ENCODE measurements at regions not wholly inside any gene's neighbourhood (a gene's known extent, or its start where the extent isn't known, plus 50 kb on each side); places are given as distances from the start of the nearest gene placed in this dataset.

- Histone ChIP-seq H2BK12ac (ENCODE audit: low read length) (no peak overlapping the region), H3K27ac (ENCODE audit: low read depth, low read length) (no peak overlapping the region), H3K27me3 (ENCODE audit: insufficient read depth, low read length) (no peaks in the 10 kb centered on the region), H3K9me3 (ENCODE audit: insufficient read depth, low read depth, low read length) (peaks cover 4% of the 10 kb centered on the region), H2AK5ac (ENCODE audit: low read length) (no peak overlapping the region), H3K36me3 (ENCODE audit: control insufficient read depth in 1 of 2, insufficient read depth in 2 of 2, low read length in 2 of 2) (no peaks in the 10 kb centered on the region), H4K8ac (ENCODE audit: low read depth, low read length) (no peak overlapping the region), H3K9ac (ENCODE audit: low read length) (no peak overlapping the region), H3K4ac (ENCODE audit: low read depth, low read length) (no peak overlapping the region), H4K12ac (ENCODE audit: low read depth, low read length) (no peak overlapping the region), H3K4me1 (ENCODE audit: control insufficient read depth in 1 of 2, insufficient read depth in 2 of 2, low read length in 2 of 2) (no peaks in the 10 kb centered on the region), H3K4me2 (ENCODE audit: low read length) (no peak overlapping the region), H3K4me3 (ENCODE audit: low read depth, low read length) (peak overlapping the region; percentile 18), H2BK5ac (ENCODE audit: low read depth, low read length, poor library complexity) (no peak overlapping the region), H3K79me1 (ENCODE audit: low read length) (no peaks in the 10 kb centered on the region), H3K23ac (ENCODE audit: low read length) (no peak overlapping the region), H2AFZ (ENCODE audit: insufficient read depth, low read length, poor library complexity) (no peak overlapping the region), H3K14ac (ENCODE audit: low read length) (no peak overlapping the region), H2BK120ac (ENCODE audit: insufficient read depth, low read length, poor library complexity) (no peak overlapping the region), H4K91ac (ENCODE audit: low read depth, low read length) (no peak overlapping the region), H3K79me2 (ENCODE audit: control insufficient read depth, insufficient read depth, low read length, poor library complexity) (no peaks in the 10 kb centered on the region), H3K18ac (ENCODE audit: low read length) (no peak overlapping the region)
- no CpG with 5 or more reads among the region's 20 CpGs for WGBS (ENCODE audit: extremely low coverage, insufficient coverage, insufficient read length)
- DNase-seq, result no peak
These were observed 103.9 kb upstream of the C1orf174 start for GRCh38 chr1:4003846-4004505.

DNA sequence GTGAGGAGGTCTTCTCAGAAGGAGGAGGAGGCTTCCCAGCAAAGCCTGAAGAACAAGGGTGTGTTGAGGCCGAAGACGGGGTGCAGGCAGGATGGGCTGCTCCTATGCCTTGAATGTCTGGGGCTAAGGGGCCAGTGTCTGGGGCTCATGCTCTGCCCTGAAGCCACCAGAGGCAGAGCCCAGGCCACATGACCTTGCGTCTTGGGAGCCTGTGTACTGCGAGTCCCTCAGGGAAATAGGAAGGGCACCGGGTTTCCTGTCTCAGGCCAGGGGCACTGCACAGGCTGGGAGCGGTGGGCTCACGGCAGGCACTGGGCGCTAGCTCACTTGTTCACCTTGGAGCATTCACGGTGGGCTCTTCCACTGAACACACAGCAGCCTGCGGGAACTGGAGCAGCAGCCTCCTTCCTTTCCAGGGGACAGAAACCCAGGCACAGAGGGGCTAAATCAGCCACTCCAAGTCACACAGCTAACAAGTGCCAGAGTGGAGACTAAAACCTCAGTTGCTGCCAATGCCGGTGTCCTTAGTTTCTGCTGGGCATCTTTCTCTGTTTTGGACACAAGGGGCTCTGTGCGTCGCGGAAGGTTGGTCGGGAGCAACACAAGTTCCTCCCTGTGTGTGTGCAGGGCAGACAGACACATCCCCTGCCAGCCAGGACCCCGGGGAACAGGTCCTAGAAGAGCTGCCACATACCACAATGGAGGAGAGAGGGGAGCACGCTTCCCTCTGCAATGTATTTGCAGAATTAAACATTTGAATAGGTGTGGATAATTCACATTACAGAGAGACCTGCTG lies 104.8 kb upstream of the C1orf174 start:
- H3K36me3 ChIP-seq (ENCODE audit: control insufficient read depth in 1 of 2, insufficient read depth in 2 of 2, low read length in 2 of 2), result no peaks in the 10 kb centered on the region
- no peak for DNase-seq
- no peak overlapping the region for H3K4me2 ChIP-seq (ENCODE audit: low read length)
- H3K79me1 ChIP-seq (ENCODE audit: low read length), result no peaks in the 10 kb centered on the region
- H3K27ac ChIP-seq (ENCODE audit: low read depth, low read length), result no peak overlapping the region
- H2BK12ac ChIP-seq (ENCODE audit: low read length), result no peak overlapping the region
- H3K79me2 ChIP-seq (ENCODE audit: control insufficient read depth, insufficient read depth, low read length, poor library complexity), result no peaks in the 10 kb centered on the region
- H3K27me3 ChIP-seq (ENCODE audit: insufficient read depth, low read length), result no peaks in the 10 kb centered on the region
- H3K14ac ChIP-seq (ENCODE audit: low read length), result no peak overlapping the region
- no peak overlapping the region for H4K91ac ChIP-seq (ENCODE audit: low read depth, low read length)
- no peak overlapping the region for H2BK5ac ChIP-seq (ENCODE audit: low read depth, low read length, poor library complexity)
- H4K8ac ChIP-seq (ENCODE audit: low read depth, low read length), result no peak overlapping the region
- no peak overlapping the region for H2AFZ ChIP-seq (ENCODE audit: insufficient read depth, low read length, poor library complexity)
- H3K18ac ChIP-seq (ENCODE audit: low read length), result no peak overlapping the region
- no peak overlapping the region for H4K12ac ChIP-seq (ENCODE audit: low read depth, low read length)
- H2AK5ac ChIP-seq (ENCODE audit: low read length), result no peak overlapping the region
- H3K4me3 ChIP-seq (ENCODE audit: low read depth, low read length), result no peak overlapping the region
- no peak overlapping the region for H3K9ac ChIP-seq (ENCODE audit: low read length)
- H3K23ac ChIP-seq (ENCODE audit: low read length), result no peak overlapping the region
- no peak overlapping the region for H3K4ac ChIP-seq (ENCODE audit: low read depth, low read length)
- peaks cover 4% of the 10 kb centered on the region for H3K9me3 ChIP-seq (ENCODE audit: insufficient read depth, low read depth, low read length)
- H3K4me1 ChIP-seq (ENCODE audit: control insufficient read depth in 1 of 2, insufficient read depth in 2 of 2, low read length in 2 of 2), result no peaks in the 10 kb centered on the region
- WGBS (ENCODE audit: extremely low coverage, insufficient coverage, insufficient read length), result no CpG with 5 or more reads among the region's 17 CpGs
- no peak overlapping the region for H2BK120ac ChIP-seq (ENCODE audit: insufficient read depth, low read length, poor library complexity)

GRCh38 chr1:4005431-4005830 lies 105.4 kb upstream of the C1orf174 start:
- Histone ChIP-seq H3K36me3 (ENCODE audit: control insufficient read depth in 1 of 2, insufficient read depth in 2 of 2, low read length in 2 of 2) (no peaks in the 10 kb centered on the region), H3K23ac (ENCODE audit: low read length) (no peak overlapping the region), H2BK120ac (ENCODE audit: insufficient read depth, low read length, poor library complexity) (no peak overlapping the region), H4K91ac (ENCODE audit: low read depth, low read length) (no peak overlapping the region), H2AFZ (ENCODE audit: insufficient read depth, low read length, poor library complexity) (no peak overlapping the region), H3K4me2 (ENCODE audit: low read length) (no peak overlapping the region), H2BK12ac (ENCODE audit: low read length) (no peak overlapping the region), H3K18ac (ENCODE audit: low read length) (no peak overlapping the region), H3K79me2 (ENCODE audit: control insufficient read depth, insufficient read depth, low read length, poor library complexity) (no peaks in the 10 kb centered on the region), H3K9ac (ENCODE audit: low read length) (no peak overlapping the region), H2AK5ac (ENCODE audit: low read length) (no peak overlapping the region), H3K79me1 (ENCODE audit: low read length) (no peaks in the 10 kb centered on the region), H2BK5ac (ENCODE audit: low read depth, low read length, poor library complexity) (no peak overlapping the region), H3K4me3 (ENCODE audit: low read depth, low read length) (no peak overlapping the region), H3K27ac (ENCODE audit: low read depth, low read length) (no peak overlapping the region), H4K8ac (ENCODE audit: low read depth, low read length) (no peak overlapping the region), H3K4me1 (ENCODE audit: control insufficient read depth in 1 of 2, insufficient read depth in 2 of 2, low read length in 2 of 2) (no peaks in the 10 kb centered on the region), H3K4ac (ENCODE audit: low read depth, low read length) (no peak overlapping the region), H3K9me3 (ENCODE audit: insufficient read depth, low read depth, low read length) (peaks cover 4% of the 10 kb centered on the region), H3K27me3 (ENCODE audit: insufficient read depth, low read length) (no peaks in the 10 kb centered on the region), H4K12ac (ENCODE audit: low read depth, low read length) (no peak overlapping the region), H3K14ac (ENCODE audit: low read length) (no peak overlapping the region)
- no CpG with 5 or more reads among the region's 6 CpGs for WGBS (ENCODE audit: extremely low coverage, insufficient coverage, insufficient read length)
- DNase-seq, result no peak

DNA sequence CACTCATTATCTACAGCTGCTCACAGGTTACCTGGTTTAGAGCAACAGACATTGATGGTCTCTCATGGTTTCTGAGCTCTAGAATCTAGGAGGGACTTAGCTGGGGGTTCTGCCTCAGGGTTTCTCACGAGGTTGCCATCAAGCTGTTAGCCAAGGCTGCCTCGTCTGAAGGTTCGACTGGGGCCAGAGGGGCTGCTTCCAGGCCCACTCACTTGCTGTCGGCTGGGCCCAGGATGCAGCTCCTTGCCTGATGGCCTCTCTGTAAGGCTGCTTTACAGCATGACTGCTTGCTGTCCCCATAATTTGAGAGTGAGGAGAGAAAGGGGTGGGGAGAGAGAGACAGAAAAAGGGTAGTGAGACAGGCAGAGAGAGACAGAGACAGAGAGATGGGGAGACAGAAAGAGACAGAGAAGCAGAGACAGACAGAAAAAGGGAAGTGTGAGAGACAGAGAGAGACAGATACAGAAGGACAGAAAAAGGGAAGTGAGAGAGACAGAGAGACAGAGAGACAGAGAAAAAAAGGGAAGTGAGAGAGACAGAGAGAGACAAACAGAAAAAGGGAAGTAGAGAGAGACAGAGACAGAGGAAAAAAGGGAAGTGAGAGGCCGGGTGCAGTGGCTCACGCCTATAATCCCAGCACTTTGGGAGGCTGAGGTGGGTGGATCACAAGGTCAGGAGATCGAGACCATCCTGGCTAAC lies 106.8 kb upstream of the C1orf174 start:
- Histone ChIP-seq H3K27ac (ENCODE audit: low read depth, low read length) (no peak overlapping the region), H3K27me3 (ENCODE audit: insufficient read depth, low read length) (no peaks in the 10 kb centered on the region), H4K12ac (ENCODE audit: low read depth, low read length) (no peak overlapping the region), H2AFZ (ENCODE audit: insufficient read depth, low read length, poor library complexity) (no peak overlapping the region), H2BK12ac (ENCODE audit: low read length) (no peak overlapping the region), H3K14ac (ENCODE audit: low read length) (no peak overlapping the region), H4K8ac (ENCODE audit: low read depth, low read length) (no peak overlapping the region), H3K4me3 (ENCODE audit: low read depth, low read length) (no peak overlapping the region), H2BK5ac (ENCODE audit: low read depth, low read length, poor library complexity) (no peak overlapping the region), H3K4me2 (ENCODE audit: low read length) (no peak overlapping the region), H3K36me3 (ENCODE audit: control insufficient read depth in 1 of 2, insufficient read depth in 2 of 2, low read length in 2 of 2) (no peaks in the 10 kb centered on the region), H3K4ac (ENCODE audit: low read depth, low read length) (no peak overlapping the region), H3K79me2 (ENCODE audit: control insufficient read depth, insufficient read depth, low read length, poor library complexity) (no peaks in the 10 kb centered on the region), H3K9ac (ENCODE audit: low read length) (no peak overlapping the region), H2BK120ac (ENCODE audit: insufficient read depth, low read length, poor library complexity) (no peak overlapping the region), H4K91ac (ENCODE audit: low read depth, low read length) (no peak overlapping the region), H3K9me3 (ENCODE audit: insufficient read depth, low read depth, low read length) (peaks cover 3% of the 10 kb centered on the region), H3K4me1 (ENCODE audit: control insufficient read depth in 1 of 2, insufficient read depth in 2 of 2, low read length in 2 of 2) (no peaks in the 10 kb centered on the region), H2AK5ac (ENCODE audit: low read length) (no peak overlapping the region), H3K23ac (ENCODE audit: low read length) (no peak overlapping the region), H3K79me1 (ENCODE audit: low read length) (no peaks in the 10 kb centered on the region), H3K18ac (ENCODE audit: low read length) (no peak overlapping the region)
- no CpG with 5 or more reads among the region's 7 CpGs for WGBS (ENCODE audit: extremely low coverage, insufficient coverage, insufficient read length)
- no peak for DNase-seq

All from trophoblast cell (in vitro differentiated cells and primary cell).